ENCODE measurements at regions not wholly inside any gene's neighbourhood (a gene's known extent, or its start where the extent isn't known, plus 50 kb on each side); places are given as distances from the start of the nearest gene placed in this dataset.

DNA sequence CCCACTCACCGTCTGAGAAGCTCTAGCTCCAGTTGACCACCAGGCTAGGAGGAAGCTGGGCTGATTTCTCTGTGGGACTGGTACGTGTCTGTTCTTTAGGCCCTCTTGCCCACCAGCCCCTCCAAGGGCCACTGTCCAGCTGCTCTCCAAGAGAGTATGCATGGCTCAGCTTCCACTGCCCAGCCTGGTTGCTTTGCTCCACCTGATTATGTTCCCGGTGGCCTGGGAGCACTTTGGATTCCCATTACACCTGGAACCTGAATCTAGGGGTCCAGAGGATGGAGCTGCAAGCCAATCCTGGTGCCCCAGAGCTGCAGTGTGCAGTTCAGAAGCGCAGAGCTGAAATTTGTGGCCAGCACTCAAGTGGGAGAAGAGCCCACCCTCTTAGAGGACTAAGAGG is 402.1 kb upstream of the CNTN6 start:
- H3K4me3 ChIP-seq: no peak overlapping the region
- H3K4me1 ChIP-seq: no peaks in the 10 kb centered on the region
- no peak for FAIRE-seq
- CTCF ChIA-PET: no interaction called here
- no peak overlapping the region for H3K27ac ChIP-seq
- H3K4me2 ChIP-seq: no peak overlapping the region
- ATAC-seq: no peak
- POLR2A ChIA-PET: no interaction called here
- H3K9me3 ChIP-seq: no peaks in the 10 kb centered on the region; the same call in 2 of the 3 replicates
- TF ChIP-seq HOXB5 (CRISPR knock-in tag; IDR thresholded peaks at IDR 0.05) (no peak), EHMT2 (IDR thresholded peaks at IDR 0.05; ENCODE audit: low read depth) (no peak), RCOR1 (IDR thresholded peaks at IDR 0.05; ENCODE audit: low read depth, low read length) (no peak), BHLHE40 (IDR thresholded peaks at IDR 0.05; ENCODE audit: low read depth, low read length) (no peak), NPAS2 (CRISPR knock-in tag; IDR thresholded peaks at IDR 0.05; ENCODE audit: borderline replicate concordance) (no peak), HOXA7 (CRISPR knock-in tag; IDR thresholded peaks at IDR 0.05) (no peak), GATA3 (IDR thresholded peaks at IDR 0.05; ENCODE audit: borderline replicate concordance) (no peak)
- TF ChIP-seq, protein P1, sequence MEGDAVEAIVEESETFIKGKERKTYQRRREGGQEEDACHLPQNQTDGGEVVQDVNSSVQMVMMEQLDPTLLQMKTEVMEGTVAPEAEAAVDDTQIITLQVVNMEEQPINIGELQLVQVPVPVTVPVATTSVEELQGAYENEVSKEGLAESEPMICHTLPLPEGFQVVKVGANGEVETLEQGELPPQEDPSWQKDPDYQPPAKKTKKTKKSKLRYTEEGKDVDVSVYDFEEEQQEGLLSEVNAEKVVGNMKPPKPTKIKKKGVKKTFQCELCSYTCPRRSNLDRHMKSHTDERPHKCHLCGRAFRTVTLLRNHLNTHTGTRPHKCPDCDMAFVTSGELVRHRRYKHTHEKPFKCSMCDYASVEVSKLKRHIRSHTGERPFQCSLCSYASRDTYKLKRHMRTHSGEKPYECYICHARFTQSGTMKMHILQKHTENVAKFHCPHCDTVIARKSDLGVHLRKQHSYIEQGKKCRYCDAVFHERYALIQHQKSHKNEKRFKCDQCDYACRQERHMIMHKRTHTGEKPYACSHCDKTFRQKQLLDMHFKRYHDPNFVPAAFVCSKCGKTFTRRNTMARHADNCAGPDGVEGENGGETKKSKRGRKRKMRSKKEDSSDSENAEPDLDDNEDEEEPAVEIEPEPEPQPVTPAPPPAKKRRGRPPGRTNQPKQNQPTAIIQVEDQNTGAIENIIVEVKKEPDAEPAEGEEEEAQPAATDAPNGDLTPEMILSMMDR (IDR thresholded peaks at IDR 0.05): no peak
- TF ChIP-seq, protein P2, sequence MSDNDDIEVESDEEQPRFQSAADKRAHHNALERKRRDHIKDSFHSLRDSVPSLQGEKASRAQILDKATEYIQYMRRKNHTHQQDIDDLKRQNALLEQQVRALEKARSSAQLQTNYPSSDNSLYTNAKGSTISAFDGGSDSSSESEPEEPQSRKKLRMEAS (IDR thresholded peaks at IDR 0.05): no peak
- 0% methylated on average over 4 of the region's 4 CpGs for WGBS (ENCODE audit: missing lambda C conversion rate)
- DNase-seq (ENCODE audit: low read depth in 1 of 2, low spot score in 1 of 2): no peak

DNA sequence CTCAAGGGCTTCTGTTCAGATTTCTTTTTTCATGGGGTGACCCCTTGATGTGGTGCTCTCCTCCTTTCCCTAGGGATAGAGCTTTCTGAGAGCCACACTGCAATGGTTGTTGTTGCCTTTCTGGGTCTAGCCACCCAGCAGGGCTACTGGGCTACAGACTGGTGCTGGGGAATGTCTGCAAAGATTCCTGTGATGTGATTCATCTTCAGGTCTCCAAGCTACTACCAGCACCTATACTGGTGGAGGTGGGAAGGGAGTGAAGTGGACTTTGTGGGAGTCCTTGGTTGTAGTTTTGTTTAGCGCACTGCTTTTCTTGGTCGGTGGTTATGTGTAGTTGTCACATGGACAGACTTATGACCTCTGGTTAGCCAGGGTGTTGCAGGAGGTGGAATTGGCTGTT is 392.3 kb upstream of the CNTN6 start:
- ChIA-PET CTCF (no interaction called here), POLR2A (no interaction called here)
- no peak for DNase-seq (ENCODE audit: low read depth in 1 of 2, low spot score in 1 of 2)
- no peaks in the 10 kb centered on the region for H3K4me1 ChIP-seq
- no peak for ATAC-seq
- WGBS (ENCODE audit: missing lambda C conversion rate): 50% methylated on average over 2 of the region's 2 CpGs
- no peak for FAIRE-seq
- H3K4me2 ChIP-seq: no peak overlapping the region
- TF ChIP-seq ESRRA (IDR thresholded peaks at IDR 0.05; ENCODE audit: borderline replicate concordance, low read length) (no peak), EHF (CRISPR knock-in tag; IDR thresholded peaks at IDR 0.05) (no peak), HDAC2 (IDR thresholded peaks at IDR 0.05) (no peak), FOXS1 (CRISPR knock-in tag; IDR thresholded peaks at IDR 0.05) (no peak), MAFK (IDR thresholded peaks at IDR 0.05; ENCODE audit: partially characterized antibody) (no peak), ZNF302 (CRISPR knock-in tag; IDR thresholded peaks at IDR 0.05) (no peak), TP53 (CRISPR knock-in tag; IDR thresholded peaks at IDR 0.05) (no peak), PHF8 (IDR thresholded peaks at IDR 0.05; ENCODE audit: borderline replicate concordance, low read depth) (no peak), CBX8 (IDR thresholded peaks at IDR 0.05) (no peak), FOSL2 (IDR thresholded peaks at IDR 0.05) (no peak), FOSL2 (CRISPR knock-in tag; IDR thresholded peaks at IDR 0.05) (no peak), HOXB13 (CRISPR knock-in tag; IDR thresholded peaks at IDR 0.05; ENCODE audit: low read depth) (no peak), KDM5A (IDR thresholded peaks at IDR 0.05) (no peak), ZC3H11A (IDR thresholded peaks at IDR 0.05) (no peak)
- TF ChIP-seq, protein P3, sequence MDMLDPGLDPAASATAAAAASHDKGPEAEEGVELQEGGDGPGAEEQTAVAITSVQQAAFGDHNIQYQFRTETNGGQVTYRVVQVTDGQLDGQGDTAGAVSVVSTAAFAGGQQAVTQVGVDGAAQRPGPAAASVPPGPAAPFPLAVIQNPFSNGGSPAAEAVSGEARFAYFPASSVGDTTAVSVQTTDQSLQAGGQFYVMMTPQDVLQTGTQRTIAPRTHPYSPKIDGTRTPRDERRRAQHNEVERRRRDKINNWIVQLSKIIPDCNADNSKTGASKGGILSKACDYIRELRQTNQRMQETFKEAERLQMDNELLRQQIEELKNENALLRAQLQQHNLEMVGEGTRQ (IDR thresholded peaks at IDR 0.05): no peak
- TF ChIP-seq, protein P4, sequence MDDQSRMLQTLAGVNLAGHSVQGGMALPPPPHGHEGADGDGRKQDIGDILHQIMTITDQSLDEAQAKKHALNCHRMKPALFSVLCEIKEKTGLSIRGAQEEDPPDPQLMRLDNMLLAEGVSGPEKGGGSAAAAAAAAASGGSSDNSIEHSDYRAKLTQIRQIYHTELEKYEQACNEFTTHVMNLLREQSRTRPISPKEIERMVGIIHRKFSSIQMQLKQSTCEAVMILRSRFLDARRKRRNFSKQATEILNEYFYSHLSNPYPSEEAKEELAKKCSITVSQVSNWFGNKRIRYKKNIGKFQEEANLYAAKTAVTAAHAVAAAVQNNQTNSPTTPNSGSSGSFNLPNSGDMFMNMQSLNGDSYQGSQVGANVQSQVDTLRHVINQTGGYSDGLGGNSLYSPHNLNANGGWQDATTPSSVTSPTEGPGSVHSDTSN (IDR thresholded peaks at IDR 0.05): no peak
- no peak overlapping the region for H3K27ac ChIP-seq
- 0 out of 3 replicates have a peak, but pooled peaks cover 4% of the 10 kb centered on the region for H3K9me3 ChIP-seq
- H3K4me3 ChIP-seq: no peak overlapping the region
